COR-L47 (cell line): ENCODE measurements at regions not wholly inside any gene's neighbourhood (a gene's known extent, or its start where the extent isn't known, plus 50 kb on each side); places are given as distances from the start of the nearest gene placed in this dataset.

Source experiments
- DNase-seq: peaks from one replicate; lab custom pipeline; 2025; lab: John Stamatoyannopoulos, UW

GRCh38 chr6:165753506-165753905 lies 90.5 kb upstream of the PDE10A start:
- DNase-seq: no peak

- DNase-seq: no peak
Measured at GRCh38 chr6:165752451-165752850, 89.4 kb upstream of the PDE10A start.

- no peak for DNase-seq
Measured at GRCh38 chr6:165751486-165751885, 88.4 kb upstream of the PDE10A start.

- DNase-seq: no peak
Measured at GRCh38 chr6:165749163-165749562, 86.1 kb upstream of the PDE10A start.

GRCh38 chr6:165748390-165748789 lies 85.3 kb upstream of the PDE10A start:
- DNase-seq: no peak

- DNase-seq: no peak
Measured at GRCh38 chr6:165747963-165748362, 84.9 kb upstream of the PDE10A start.

- no peak for DNase-seq
Measured at GRCh38 chr6:165746331-165746730, 83.3 kb upstream of the PDE10A start.

GRCh38 chr6:165745492-165745891 lies 82.5 kb upstream of the PDE10A start:
- DNase-seq: no peak

GRCh38 chr6:165744555-165745228 lies 81.7 kb upstream of the PDE10A start:
- no peak for DNase-seq

GRCh38 chr6:165743366-165743898 lies 80.4 kb upstream of the PDE10A start:
- no peak for DNase-seq

GRCh38 chr6:165742047-165742446 lies 79.0 kb upstream of the PDE10A start:
- no peak for DNase-seq

GRCh38 chr6:165737396-165737795 lies 74.4 kb upstream of the PDE10A start:
- DNase-seq: no peak

GRCh38 chr6:165735065-165735464 lies 72.0 kb upstream of the PDE10A start:
- no peak for DNase-seq

GRCh38 chr6:165733489-165733791 lies 70.4 kb upstream of the PDE10A start:
- DNase-seq: no peak

GRCh38 chr6:165732696-165733488 lies 69.9 kb upstream of the PDE10A start:
- no peak for DNase-seq

GRCh38 chr6:165729307-165729936 lies 66.4 kb upstream of the PDE10A start:
- DNase-seq: no peak

- DNase-seq: no peak
Measured at GRCh38 chr6:165728216-165728615, 65.2 kb upstream of the PDE10A start.

- no peak for DNase-seq
Measured at GRCh38 chr6:165726965-165727381, 63.9 kb upstream of the PDE10A start.

GRCh38 chr6:165726290-165726875 lies 63.3 kb upstream of the PDE10A start:
- no peak for DNase-seq

- DNase-seq: no peak
Measured at GRCh38 chr6:165725201-165725600, 62.2 kb upstream of the PDE10A start.

GRCh38 chr6:165723326-165723725 lies 60.3 kb upstream of the PDE10A start:
- no peak for DNase-seq

- no peak for DNase-seq
Measured at GRCh38 chr6:165722022-165722421, 59.0 kb upstream of the PDE10A start.

GRCh38 chr6:165721356-165721755 lies 58.3 kb upstream of the PDE10A start:
- no peak for DNase-seq
